Globus pallidus (tissue), 1 donor: ENCODE measurements at regions not wholly inside any gene's neighbourhood (a gene's known extent, or its start where the extent isn't known, plus 50 kb on each side); places are given as distances from the start of the nearest gene placed in this dataset.

Source experiments
- DNase-seq: peaks from one replicate; pipeline ENCODE4 v3.0.0-alpha.2; 2015; ENCODE audit warnings: low spot score

- DNase-seq, result no peak
Observed at GRCh38 chr14:101215927-101216326, 312.4 kb upstream of the RTL1 start.

GRCh38 chr14:101216366-101217079 is 313.0 kb upstream of the RTL1 start:
- DNase-seq, result no peak

GRCh38 chr14:101217080-101217463 is 313.6 kb upstream of the RTL1 start:
- DNase-seq, result no peak

- no peak for DNase-seq
Observed at GRCh38 chr14:101217616-101218371, 314.3 kb upstream of the RTL1 start.

- DNase-seq, result no peak
Observed at GRCh38 chr14:101219896-101220703, 316.6 kb upstream of the RTL1 start.

- no peak for DNase-seq
Observed at GRCh38 chr14:101220921-101221510, 317.5 kb upstream of the RTL1 start.

- DNase-seq, result no peak
Observed at GRCh38 chr14:101221549-101222160, 318.1 kb upstream of the RTL1 start.

GRCh38 chr14:101222362-101223070 is 319.0 kb upstream of the RTL1 start:
- peak; percentile 12 for DNase-seq

GRCh38 chr14:101223127-101223526 is 319.6 kb upstream of the RTL1 start:
- DNase-seq, result peak; percentile 61

GRCh38 chr14:101223561-101224162 is 320.1 kb upstream of the RTL1 start:
- DNase-seq, result no peak

GRCh38 chr14:101224356-101225156 is 321.0 kb upstream of the RTL1 start:
- DNase-seq, result no peak

- no peak for DNase-seq
Observed at GRCh38 chr14:101225157-101226152, 321.9 kb upstream of the RTL1 start.

- no peak for DNase-seq
Observed at GRCh38 chr14:101226265-101226602, 322.7 kb upstream of the RTL1 start.

GRCh38 chr14:101226603-101227425 is 323.3 kb upstream of the RTL1 start:
- no peak for DNase-seq

- no peak for DNase-seq
Observed at GRCh38 chr14:101227611-101228594, 324.4 kb upstream of the RTL1 start.

GRCh38 chr14:101228949-101229541 is 325.5 kb upstream of the RTL1 start:
- DNase-seq, result no peak
